ENCODE measurements at regions not wholly inside any gene's neighbourhood (a gene's known extent, or its start where the extent isn't known, plus 50 kb on each side); places are given as distances from the start of the nearest gene placed in this dataset.

DNA sequence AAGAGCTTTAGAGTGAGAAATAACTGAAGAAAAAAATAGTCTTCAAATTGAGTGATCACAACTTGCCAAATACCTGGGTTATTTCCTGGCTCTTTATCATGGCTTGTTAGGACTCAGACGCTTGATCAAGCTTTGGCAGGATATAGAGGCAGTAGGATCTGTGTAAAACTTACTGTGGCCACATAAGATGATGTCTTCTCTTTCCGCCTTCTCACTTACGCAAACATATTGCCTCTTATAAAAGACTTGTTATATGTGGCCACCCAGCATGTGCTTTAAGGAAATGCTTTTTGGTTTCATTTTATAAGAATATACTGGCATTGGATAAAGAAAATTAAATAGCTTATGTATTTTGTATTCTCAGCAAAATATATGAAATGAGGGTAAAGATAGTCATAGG is 101.8 kb upstream of the AKIRIN2 start:
- DNase-seq (ENCODE audit: low spot score in 2 of 2): no peak
- Mint-ChIP-seq H3K27ac (ENCODE audit: low read depth) (no peak overlapping the region), H3K36me3 (ENCODE audit: insufficient read depth) (no peaks in the 10 kb centered on the region)

DNA sequence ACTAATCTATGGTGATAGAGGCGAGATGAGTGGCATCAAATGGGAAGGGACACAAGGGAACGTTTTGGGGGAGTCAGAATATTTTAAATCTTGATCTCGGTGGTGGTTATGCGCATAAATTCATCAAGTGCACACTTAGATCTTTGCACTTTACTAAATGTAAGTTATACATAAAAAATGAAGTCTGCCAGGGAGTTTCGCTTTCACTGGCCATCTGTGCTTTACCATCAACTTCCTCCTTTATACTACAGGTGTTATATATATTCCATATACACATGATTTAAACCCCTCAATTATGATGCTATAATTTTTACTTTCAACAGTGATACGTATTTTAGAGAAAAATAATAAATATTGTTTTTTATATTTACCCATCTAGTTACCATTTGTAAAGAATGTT is 97.6 kb upstream of the AKIRIN2 start:
- ATAC-seq (replicated peaks; ENCODE audit: extremely low read depth, poor library complexity, severe bottlenecking) (no peak), DNase-seq (ENCODE audit: low spot score in 2 of 2) (no peak)
- Mint-ChIP-seq H3K9me3 (no peaks in the 10 kb centered on the region), H3K27ac (ENCODE audit: low read depth) (no peak overlapping the region), H3K4me3 (no peak overlapping the region), H3K36me3 (ENCODE audit: insufficient read depth) (no peaks in the 10 kb centered on the region), H3K27me3 (no peaks in the 10 kb centered on the region), H3K4me1 (no peaks in the 10 kb centered on the region)

More for the DNA sequence above, 101.8 kb upstream of the AKIRIN2 start:
- ATAC-seq (replicated peaks; ENCODE audit: extremely low read depth, poor library complexity, severe bottlenecking): no peak
- no peak overlapping the region for H3K4me3 Mint-ChIP-seq
- H3K27me3 Mint-ChIP-seq: no peaks in the 10 kb centered on the region
- no peaks in the 10 kb centered on the region for H3K9me3 Mint-ChIP-seq
- no peaks in the 10 kb centered on the region for H3K4me1 Mint-ChIP-seq

DNA sequence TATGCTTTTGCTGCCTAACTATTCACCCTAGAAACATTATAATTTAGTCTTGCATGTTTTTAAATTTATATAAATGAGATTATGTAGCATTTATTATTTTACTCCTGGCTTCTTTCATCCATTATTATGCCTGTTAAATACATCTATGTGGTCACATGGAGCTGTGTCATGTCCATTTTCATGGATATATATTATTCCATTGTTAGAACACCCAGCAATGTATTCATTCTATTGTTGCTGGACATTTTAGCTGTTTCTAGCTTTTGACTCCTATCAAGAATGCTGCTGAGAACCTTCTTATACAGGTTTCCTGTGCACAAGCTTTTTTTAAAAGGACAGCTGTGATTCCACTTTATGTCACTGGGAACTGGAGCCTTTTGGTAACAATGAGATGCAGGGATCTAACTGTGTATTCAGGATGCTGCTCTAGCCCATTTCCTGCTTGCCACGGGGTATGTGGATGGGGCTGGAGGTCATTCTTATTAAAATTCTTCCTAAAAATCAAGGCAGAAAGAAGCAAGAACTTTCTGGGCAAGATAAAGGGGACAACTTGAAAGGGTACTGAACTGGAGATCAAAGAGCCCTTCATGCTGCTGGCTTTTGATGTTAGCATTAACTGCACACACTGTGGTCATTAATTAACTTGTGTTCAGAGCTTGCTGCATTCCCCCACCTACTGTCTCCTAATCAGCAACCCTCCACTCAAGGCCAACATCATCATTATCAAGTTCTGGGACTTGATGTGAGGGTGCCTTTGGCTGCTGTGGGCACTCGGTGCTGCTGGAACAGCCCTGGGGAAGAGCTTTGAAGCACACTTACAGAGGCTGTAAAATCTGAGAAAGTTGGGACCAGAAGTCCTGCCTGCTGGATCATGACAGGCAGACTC is 96.6 kb upstream of the AKIRIN2 start:
- Mint-ChIP-seq H3K4me3 (no peak overlapping the region), H3K4me1 (no peaks in the 10 kb centered on the region), H3K36me3 (ENCODE audit: insufficient read depth) (no peaks in the 10 kb centered on the region), H3K27ac (ENCODE audit: low read depth) (no peak overlapping the region), H3K27me3 (no peaks in the 10 kb centered on the region), H3K9me3 (no peaks in the 10 kb centered on the region)
- no peak for ATAC-seq (replicated peaks; ENCODE audit: extremely low read depth, poor library complexity, severe bottlenecking)
- DNase-seq (ENCODE audit: low spot score in 2 of 2): no peak

DNA sequence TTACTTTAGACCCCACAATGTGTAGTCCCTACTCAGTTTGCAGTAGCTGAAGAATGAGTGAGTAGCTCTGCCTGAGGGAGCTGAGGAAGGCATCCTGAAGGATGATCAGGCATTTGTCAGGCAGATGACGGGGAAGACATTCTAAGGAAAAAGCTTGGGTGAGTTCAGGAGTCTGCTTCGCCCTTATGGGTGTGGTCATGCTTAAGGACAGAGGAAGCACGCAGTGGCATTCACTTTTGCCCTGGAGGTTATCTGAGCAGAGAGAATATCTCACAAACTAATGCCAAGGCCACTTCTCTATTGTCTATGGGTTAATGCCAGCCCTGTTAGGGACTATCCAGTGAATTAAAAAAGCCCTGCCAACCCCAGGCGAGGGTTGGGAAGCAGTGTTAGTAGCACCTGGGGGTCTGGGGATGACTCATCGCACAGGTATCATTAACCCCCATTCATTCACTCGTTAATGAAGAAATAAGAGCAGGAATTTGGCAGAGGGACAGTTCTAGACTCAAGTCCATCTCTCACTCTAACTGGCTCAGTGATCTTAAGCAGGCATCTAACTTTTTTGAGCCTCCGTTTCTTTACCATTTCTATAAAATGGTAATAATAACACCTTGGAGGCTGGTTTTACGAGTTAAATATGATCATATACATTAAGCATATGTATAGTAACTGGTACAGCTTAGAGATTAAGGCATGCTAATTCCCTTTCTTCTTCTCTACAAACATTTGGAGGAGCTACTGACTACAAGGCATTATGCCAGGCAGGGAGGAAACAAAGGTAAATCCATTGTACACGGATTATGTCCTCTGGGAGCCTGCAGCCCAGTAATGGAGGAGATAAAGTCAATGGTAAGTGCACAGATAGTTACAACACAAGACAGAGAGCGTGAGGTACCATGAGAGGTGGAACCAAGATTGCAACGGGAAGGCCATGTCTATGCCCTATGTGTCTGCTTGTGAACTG is 93.2 kb upstream of the AKIRIN2 start:
- no peak for ATAC-seq (replicated peaks; ENCODE audit: extremely low read depth, poor library complexity, severe bottlenecking)
- Mint-ChIP-seq H3K27me3 (no peaks in the 10 kb centered on the region), H3K4me3 (no peak overlapping the region), H3K9me3 (no peaks in the 10 kb centered on the region), H3K27ac (ENCODE audit: low read depth) (peak overlapping the region; percentile 38), H3K36me3 (ENCODE audit: insufficient read depth) (no peaks in the 10 kb centered on the region), H3K4me1 (no peaks in the 10 kb centered on the region)
- DNase-seq (ENCODE audit: low spot score in 2 of 2): no peak

DNA sequence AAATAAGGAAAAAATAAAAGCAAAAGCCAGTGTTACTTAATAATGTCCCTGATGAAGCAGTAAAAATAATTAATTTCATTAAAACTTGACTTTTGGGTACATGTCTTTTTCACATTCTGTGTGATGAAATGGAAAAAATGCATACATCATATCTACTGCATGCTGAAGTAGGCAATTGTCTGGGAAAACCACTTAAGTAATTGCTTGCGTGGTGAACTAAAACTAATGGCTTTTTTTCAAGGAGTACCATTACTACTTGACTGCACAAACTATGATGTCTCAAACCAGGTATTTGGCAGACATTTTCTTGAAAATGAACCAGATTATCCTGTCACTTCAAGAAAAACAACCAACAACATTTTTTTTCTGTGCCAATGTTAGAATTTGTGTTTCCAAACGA is 91.3 kb upstream of the AKIRIN2 start:
- Mint-ChIP-seq H3K27me3 (peaks cover 10% of the 10 kb centered on the region), H3K9me3 (no peaks in the 10 kb centered on the region), H3K4me1 (no peaks in the 10 kb centered on the region), H3K27ac (ENCODE audit: low read depth) (no peak overlapping the region), H3K36me3 (ENCODE audit: insufficient read depth) (no peaks in the 10 kb centered on the region), H3K4me3 (no peak overlapping the region)
- ATAC-seq (replicated peaks; ENCODE audit: extremely low read depth, poor library complexity, severe bottlenecking) (no peak), DNase-seq (ENCODE audit: low spot score in 2 of 2) (no peak)

DNA sequence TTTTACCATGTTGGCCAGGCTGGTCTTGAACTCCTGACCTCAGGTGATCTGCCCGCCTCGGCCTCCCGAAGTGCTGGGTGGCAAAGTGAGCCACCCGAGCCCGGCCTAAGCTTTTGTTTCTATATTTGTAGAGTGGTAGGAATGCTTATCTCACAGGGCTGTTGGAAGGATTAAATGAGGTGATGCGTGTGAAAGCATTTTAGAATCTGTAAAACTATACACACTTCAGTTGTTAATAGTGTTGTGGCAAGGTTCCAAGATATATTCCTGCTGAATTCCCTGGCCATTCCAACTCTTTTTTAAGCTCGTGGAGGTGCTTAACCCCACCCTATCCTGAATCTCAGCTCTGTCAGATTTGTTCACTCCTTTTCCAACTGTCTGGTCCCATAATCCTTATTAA is 89.9 kb upstream of the AKIRIN2 start:
- Mint-ChIP-seq H3K27ac (ENCODE audit: low read depth) (no peak overlapping the region), H3K36me3 (ENCODE audit: insufficient read depth) (no peaks in the 10 kb centered on the region)

DNA sequence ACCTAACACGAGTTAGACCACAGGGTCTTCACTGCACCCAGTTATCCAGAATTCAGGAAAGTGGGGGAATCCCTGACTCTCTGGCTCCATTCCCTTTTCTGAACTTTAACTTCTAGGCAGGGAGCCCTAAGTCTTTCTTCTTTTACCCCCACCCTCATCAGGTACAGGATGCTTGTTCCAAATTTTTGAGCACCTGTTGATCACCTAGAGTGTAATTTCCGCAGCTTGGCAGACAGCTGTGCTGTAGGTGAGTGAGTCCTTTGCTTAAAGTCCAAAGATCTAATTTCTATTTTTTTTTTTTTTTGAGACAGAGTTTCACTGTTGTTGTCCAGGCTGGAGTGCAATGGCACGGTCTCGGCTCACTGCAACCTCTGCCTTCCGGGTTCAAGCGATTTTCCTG is 89.5 kb upstream of the AKIRIN2 start:
- H3K36me3 Mint-ChIP-seq (ENCODE audit: insufficient read depth): no peaks in the 10 kb centered on the region
- H3K4me3 Mint-ChIP-seq: no peak overlapping the region
- H3K9me3 Mint-ChIP-seq: no peaks in the 10 kb centered on the region
- DNase-seq (ENCODE audit: low spot score in 2 of 2) (no peak), ATAC-seq (replicated peaks; ENCODE audit: extremely low read depth, poor library complexity, severe bottlenecking) (no peak)
- no peak overlapping the region for H3K27ac Mint-ChIP-seq (ENCODE audit: low read depth)
- H3K4me1 Mint-ChIP-seq: no peaks in the 10 kb centered on the region
- peaks cover 10% of the 10 kb centered on the region for H3K27me3 Mint-ChIP-seq

More for the DNA sequence above, 89.9 kb upstream of the AKIRIN2 start:
- DNase-seq (ENCODE audit: low spot score in 2 of 2) (no peak), ATAC-seq (replicated peaks; ENCODE audit: extremely low read depth, poor library complexity, severe bottlenecking) (no peak)
- Mint-ChIP-seq H3K4me3 (no peak overlapping the region), H3K27me3 (peaks cover 10% of the 10 kb centered on the region), H3K4me1 (no peaks in the 10 kb centered on the region), H3K9me3 (no peaks in the 10 kb centered on the region)

DNA sequence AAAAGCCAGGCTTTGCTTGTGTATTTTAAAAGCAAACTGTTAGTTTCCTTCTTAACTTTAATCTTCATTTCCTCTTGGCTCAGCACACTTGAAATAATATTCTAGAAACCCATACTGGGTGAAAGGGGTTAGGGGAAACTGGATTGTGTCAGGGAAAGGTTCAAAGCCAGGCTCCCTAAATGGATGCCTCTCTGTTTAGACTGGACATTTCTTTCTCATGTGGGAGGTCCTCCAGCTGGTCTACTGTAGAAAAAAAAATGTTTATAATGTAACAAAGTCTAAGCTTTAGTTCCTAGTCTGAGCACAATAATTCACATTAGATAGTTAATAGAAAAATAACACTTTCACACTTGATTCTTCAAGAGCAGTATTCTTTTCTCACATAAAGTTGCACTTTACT is 89.0 kb upstream of the AKIRIN2 start:
- Mint-ChIP-seq H3K4me3 (no peak overlapping the region), H3K4me1 (no peaks in the 10 kb centered on the region), H3K36me3 (ENCODE audit: insufficient read depth) (no peaks in the 10 kb centered on the region), H3K27me3 (peaks cover 10% of the 10 kb centered on the region), H3K27ac (ENCODE audit: low read depth) (no peak overlapping the region), H3K9me3 (no peaks in the 10 kb centered on the region)
- DNase-seq (ENCODE audit: low spot score in 2 of 2) (no peak), ATAC-seq (replicated peaks; ENCODE audit: extremely low read depth, poor library complexity, severe bottlenecking) (no peak)

DNA sequence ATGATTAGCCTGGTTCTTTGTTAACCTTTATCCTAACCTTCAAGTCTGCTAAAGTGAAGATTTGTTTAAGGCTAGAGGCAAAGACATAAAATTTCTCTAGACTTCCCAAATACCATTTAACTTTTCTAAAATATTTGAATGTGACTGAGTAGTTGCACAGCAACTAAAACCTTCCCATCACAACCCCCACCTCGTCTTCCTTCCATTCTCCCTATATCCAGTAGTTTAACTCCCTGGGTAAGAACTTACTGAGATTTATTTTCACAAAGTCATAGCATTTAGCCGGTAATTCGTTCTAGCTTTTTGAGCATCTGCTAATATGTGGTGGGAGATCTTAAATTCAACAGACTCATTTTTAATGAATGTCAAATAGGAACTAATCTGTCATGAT is 87.9 kb upstream of the AKIRIN2 start:
- no peak overlapping the region for H3K27ac Mint-ChIP-seq (ENCODE audit: low read depth)
- no peak for DNase-seq (ENCODE audit: low spot score in 2 of 2)
- H3K36me3 Mint-ChIP-seq (ENCODE audit: insufficient read depth): no peaks in the 10 kb centered on the region
- no peak for ATAC-seq (replicated peaks; ENCODE audit: extremely low read depth, poor library complexity, severe bottlenecking)
- H3K4me3 Mint-ChIP-seq: no peak overlapping the region
- H3K9me3 Mint-ChIP-seq: no peaks in the 10 kb centered on the region
- H3K4me1 Mint-ChIP-seq: no peaks in the 10 kb centered on the region
- peaks cover 10% of the 10 kb centered on the region for H3K27me3 Mint-ChIP-seq

- H3K27me3 Mint-ChIP-seq: peaks cover 10% of the 10 kb centered on the region
- no peak overlapping the region for H3K27ac Mint-ChIP-seq (ENCODE audit: low read depth)
- ATAC-seq (replicated peaks; ENCODE audit: extremely low read depth, poor library complexity, severe bottlenecking) (no peak), DNase-seq (ENCODE audit: low spot score in 2 of 2) (no peak)
- H3K4me1 Mint-ChIP-seq: no peaks in the 10 kb centered on the region
- H3K36me3 Mint-ChIP-seq (ENCODE audit: insufficient read depth): no peaks in the 10 kb centered on the region
- no peaks in the 10 kb centered on the region for H3K9me3 Mint-ChIP-seq
- H3K4me3 Mint-ChIP-seq: no peak overlapping the region
Observed at GRCh38 chr6:87789198-87789899, 87.3 kb upstream of the AKIRIN2 start.

- no peaks in the 10 kb centered on the region for H3K36me3 Mint-ChIP-seq (ENCODE audit: insufficient read depth)
- H3K4me1 Mint-ChIP-seq: no peaks in the 10 kb centered on the region
- peaks cover 10% of the 10 kb centered on the region for H3K27me3 Mint-ChIP-seq
- DNase-seq (ENCODE audit: low spot score in 2 of 2) (no peak), ATAC-seq (replicated peaks; ENCODE audit: extremely low read depth, poor library complexity, severe bottlenecking) (no peak)
- H3K4me3 Mint-ChIP-seq: no peak overlapping the region
- no peaks in the 10 kb centered on the region for H3K9me3 Mint-ChIP-seq
- H3K27ac Mint-ChIP-seq (ENCODE audit: low read depth): no peak overlapping the region
Observed at GRCh38 chr6:87788141-87788540, 86.1 kb upstream of the AKIRIN2 start.

DNA sequence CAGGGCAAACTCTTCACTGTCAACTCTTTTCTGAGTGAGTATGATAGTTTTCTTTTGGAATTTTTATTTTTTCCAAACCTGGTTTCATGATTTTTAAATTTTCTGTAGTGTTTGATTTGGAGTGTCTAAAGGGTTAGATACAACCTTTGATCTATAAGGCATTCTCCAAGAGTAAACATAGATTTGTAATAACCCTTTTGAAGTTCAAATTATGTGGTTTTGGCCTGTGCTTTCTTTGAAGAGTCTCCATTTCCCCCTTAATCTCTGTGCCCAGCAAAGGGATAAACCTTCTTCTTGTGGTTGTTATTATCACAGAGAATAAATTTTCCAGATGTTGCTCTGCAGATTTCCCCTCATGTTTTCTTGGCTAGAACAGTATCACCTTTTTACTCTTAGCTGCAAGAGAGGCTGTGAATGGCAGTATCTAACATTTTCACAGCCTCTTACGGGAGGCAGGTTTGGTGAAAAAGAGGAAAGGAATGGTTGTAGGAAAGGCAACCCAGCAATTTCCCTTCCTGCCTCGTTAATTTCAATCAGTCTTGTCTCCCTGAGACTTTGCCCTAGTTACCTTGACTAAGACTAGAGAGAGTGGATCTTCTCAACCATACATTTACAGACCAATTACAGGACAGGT is 83.3 kb upstream of the AKIRIN2 start:
- Mint-ChIP-seq H3K4me1 (no peaks in the 10 kb centered on the region), H3K36me3 (ENCODE audit: insufficient read depth) (no peaks in the 10 kb centered on the region), H3K27me3 (peaks cover 10% of the 10 kb centered on the region), H3K27ac (ENCODE audit: low read depth) (no peak overlapping the region), H3K4me3 (no peak overlapping the region), H3K9me3 (no peaks in the 10 kb centered on the region)
- ATAC-seq (replicated peaks; ENCODE audit: extremely low read depth, poor library complexity, severe bottlenecking) (no peak), DNase-seq (ENCODE audit: low spot score in 2 of 2) (no peak)

Measured in central memory CD8-positive, alpha-beta T cell (primary cell).